ENCODE measurements at regions not wholly inside any gene's neighbourhood (a gene's known extent, or its start where the extent isn't known, plus 50 kb on each side); places are given as distances from the start of the nearest gene placed in this dataset.

DNA sequence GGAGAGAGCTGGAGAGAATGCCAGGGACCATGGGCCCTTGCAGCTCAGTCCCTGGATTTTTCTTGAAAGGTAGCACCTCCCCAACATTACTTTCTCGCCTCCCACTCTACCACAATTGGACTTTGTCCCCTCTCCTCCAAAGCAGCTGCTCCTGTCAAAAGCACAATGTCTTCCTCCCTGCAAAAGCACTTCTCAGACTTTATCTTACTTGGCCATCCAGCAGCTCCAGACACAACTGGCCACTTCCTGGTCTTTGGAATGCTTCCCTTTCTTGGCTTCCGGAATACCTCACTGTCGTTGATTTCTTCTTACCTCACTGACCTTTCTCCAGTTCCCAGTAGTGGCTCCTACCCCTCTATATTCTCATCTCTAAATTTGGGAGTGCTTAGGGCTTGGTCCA, 134.6 kb upstream of the PROK2 start (continued):
- TF ChIP-seq, protein P1, sequence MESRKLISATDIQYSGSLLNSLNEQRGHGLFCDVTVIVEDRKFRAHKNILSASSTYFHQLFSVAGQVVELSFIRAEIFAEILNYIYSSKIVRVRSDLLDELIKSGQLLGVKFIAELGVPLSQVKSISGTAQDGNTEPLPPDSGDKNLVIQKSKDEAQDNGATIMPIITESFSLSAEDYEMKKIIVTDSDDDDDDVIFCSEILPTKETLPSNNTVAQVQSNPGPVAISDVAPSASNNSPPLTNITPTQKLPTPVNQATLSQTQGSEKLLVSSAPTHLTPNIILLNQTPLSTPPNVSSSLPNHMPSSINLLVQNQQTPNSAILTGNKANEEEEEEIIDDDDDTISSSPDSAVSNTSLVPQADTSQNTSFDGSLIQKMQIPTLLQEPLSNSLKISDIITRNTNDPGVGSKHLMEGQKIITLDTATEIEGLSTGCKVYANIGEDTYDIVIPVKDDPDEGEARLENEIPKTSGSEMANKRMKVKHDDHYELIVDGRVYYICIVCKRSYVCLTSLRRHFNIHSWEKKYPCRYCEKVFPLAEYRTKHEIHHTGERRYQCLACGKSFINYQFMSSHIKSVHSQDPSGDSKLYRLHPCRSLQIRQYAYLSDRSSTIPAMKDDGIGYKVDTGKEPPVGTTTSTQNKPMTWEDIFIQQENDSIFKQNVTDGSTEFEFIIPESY (IDR thresholded peaks at IDR 0.05; ENCODE audit: borderline replicate concordance, low read depth) = no peak
- TF ChIP-seq FOXJ3 (CRISPR knock-in tag; IDR thresholded peaks at IDR 0.05) = no peak
- no peak for TF ChIP-seq RAD21 (IDR thresholded peaks at IDR 0.05; ENCODE audit: low read length)
- no peak for TF ChIP-seq TCF12 (IDR thresholded peaks at IDR 0.05)

DNA sequence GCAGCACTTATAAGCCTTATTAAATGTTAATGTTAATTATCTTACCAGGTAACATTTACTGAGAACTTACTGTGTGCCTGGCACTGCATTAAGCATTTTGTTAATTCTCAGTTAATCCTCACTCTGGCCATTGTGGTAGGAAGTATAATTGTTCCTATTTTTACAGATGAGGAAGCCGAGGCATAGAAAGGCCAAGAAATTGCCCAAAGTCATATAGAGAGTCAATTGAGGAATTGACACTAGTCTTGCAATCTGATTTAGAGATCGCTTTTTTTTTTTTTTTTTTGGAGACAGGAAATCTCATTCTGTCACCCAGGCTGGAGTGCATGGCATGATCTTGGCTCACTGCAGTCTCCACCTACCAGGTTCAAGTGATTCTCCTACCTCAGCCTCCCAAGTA, 132.6 kb upstream of the PROK2 start:
- Histone ChIP-seq H3K9ac (no peak overlapping the region), H3K9me3 (no peaks in the 10 kb centered on the region), H2AFZ (ENCODE audit: low read depth) (no peak overlapping the region), H3K9me2 (no peaks in the 10 kb centered on the region), H3F3A (replicated peaks; ENCODE audit: insufficient read depth) (no peaks in the 10 kb centered on the region), H3K4me1 (ENCODE audit: control insufficient read depth in 1 of 2, insufficient read depth in 2 of 2, low read depth in 1 of 2, low read length in 1 of 2) (peaks cover 0 to 4% of the 10 kb centered on the region in 2 experiments; a peak in 1 of 4 replicates), H3K27me3 (ENCODE audit: insufficient read depth) (no peaks in the 10 kb centered on the region), H4K20me1 (ENCODE audit: insufficient read depth) (no peaks in the 10 kb centered on the region), H3K36me3 (replicated peaks in 1 of 2; ENCODE audit: control insufficient read depth in 1 of 2, insufficient read depth in 2 of 2, low read length in 1 of 2) (no peaks in the 10 kb centered on the region), H3K4me3 (ENCODE audit: low read depth in 2 of 2, low read length in 1 of 2) (no peak overlapping the region), H3K27ac (ENCODE audit: low read depth in 2 of 2, low read length in 1 of 2) (no peak overlapping the region), H3K4me2 (no peak overlapping the region), H3K79me2 (ENCODE audit: insufficient read depth) (no peaks in the 10 kb centered on the region)
- no peak for DNase-seq
- ChIA-PET POLR2A (interaction anchor here (0.6 kb wide), 1 partner anchor 372 kb away, joined by 3 read pairs; no protein-coding TSS in a partner anchor), CTCF (no interaction called here)
- 64% methylated on average over 2 of the region's 2 CpGs for whole genome bisulfite sequencing (ENCODE audit: low lambda C conversion rate)
- TF ChIP-seq POLR2AphosphoS5 (IDR thresholded peaks at IDR 0.05; ENCODE audit: low read depth, low read length) = no peak
- TF ChIP-seq, protein P2, sequence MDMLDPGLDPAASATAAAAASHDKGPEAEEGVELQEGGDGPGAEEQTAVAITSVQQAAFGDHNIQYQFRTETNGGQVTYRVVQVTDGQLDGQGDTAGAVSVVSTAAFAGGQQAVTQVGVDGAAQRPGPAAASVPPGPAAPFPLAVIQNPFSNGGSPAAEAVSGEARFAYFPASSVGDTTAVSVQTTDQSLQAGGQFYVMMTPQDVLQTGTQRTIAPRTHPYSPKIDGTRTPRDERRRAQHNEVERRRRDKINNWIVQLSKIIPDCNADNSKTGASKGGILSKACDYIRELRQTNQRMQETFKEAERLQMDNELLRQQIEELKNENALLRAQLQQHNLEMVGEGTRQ (IDR thresholded peaks at IDR 0.05; ENCODE audit: borderline replicate concordance, low read depth, low read length) = no peak
- TF ChIP-seq TAF1 (IDR thresholded peaks at IDR 0.05; ENCODE audit: borderline replicate concordance, low read depth, low read length) = no peak
- TF ChIP-seq, protein P3, sequence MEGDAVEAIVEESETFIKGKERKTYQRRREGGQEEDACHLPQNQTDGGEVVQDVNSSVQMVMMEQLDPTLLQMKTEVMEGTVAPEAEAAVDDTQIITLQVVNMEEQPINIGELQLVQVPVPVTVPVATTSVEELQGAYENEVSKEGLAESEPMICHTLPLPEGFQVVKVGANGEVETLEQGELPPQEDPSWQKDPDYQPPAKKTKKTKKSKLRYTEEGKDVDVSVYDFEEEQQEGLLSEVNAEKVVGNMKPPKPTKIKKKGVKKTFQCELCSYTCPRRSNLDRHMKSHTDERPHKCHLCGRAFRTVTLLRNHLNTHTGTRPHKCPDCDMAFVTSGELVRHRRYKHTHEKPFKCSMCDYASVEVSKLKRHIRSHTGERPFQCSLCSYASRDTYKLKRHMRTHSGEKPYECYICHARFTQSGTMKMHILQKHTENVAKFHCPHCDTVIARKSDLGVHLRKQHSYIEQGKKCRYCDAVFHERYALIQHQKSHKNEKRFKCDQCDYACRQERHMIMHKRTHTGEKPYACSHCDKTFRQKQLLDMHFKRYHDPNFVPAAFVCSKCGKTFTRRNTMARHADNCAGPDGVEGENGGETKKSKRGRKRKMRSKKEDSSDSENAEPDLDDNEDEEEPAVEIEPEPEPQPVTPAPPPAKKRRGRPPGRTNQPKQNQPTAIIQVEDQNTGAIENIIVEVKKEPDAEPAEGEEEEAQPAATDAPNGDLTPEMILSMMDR (IDR thresholded peaks at IDR 0.05) = no peak
- TF ChIP-seq, protein P4, sequence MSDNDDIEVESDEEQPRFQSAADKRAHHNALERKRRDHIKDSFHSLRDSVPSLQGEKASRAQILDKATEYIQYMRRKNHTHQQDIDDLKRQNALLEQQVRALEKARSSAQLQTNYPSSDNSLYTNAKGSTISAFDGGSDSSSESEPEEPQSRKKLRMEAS (IDR thresholded peaks at IDR 0.05; ENCODE audit: low read depth) = no peak
- TF ChIP-seq FOXJ3 (CRISPR knock-in tag; IDR thresholded peaks at IDR 0.05) = no peak
- TF ChIP-seq, protein P5, sequence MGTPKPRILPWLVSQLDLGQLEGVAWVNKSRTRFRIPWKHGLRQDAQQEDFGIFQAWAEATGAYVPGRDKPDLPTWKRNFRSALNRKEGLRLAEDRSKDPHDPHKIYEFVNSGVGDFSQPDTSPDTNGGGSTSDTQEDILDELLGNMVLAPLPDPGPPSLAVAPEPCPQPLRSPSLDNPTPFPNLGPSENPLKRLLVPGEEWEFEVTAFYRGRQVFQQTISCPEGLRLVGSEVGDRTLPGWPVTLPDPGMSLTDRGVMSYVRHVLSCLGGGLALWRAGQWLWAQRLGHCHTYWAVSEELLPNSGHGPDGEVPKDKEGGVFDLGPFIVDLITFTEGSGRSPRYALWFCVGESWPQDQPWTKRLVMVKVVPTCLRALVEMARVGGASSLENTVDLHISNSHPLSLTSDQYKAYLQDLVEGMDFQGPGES (IDR thresholded peaks at IDR 0.05; ENCODE audit: low read depth, low read length) = no peak
- no peak for TF ChIP-seq MEF2A (IDR thresholded peaks at IDR 0.05; ENCODE audit: borderline replicate concordance, low read depth)
- no peak for TF ChIP-seq SMC3 (IDR thresholded peaks at IDR 0.05; ENCODE audit: low read depth, low read length)
- TF ChIP-seq, protein P6, sequence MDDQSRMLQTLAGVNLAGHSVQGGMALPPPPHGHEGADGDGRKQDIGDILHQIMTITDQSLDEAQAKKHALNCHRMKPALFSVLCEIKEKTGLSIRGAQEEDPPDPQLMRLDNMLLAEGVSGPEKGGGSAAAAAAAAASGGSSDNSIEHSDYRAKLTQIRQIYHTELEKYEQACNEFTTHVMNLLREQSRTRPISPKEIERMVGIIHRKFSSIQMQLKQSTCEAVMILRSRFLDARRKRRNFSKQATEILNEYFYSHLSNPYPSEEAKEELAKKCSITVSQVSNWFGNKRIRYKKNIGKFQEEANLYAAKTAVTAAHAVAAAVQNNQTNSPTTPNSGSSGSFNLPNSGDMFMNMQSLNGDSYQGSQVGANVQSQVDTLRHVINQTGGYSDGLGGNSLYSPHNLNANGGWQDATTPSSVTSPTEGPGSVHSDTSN (IDR thresholded peaks at IDR 0.05) = no peak
- TF ChIP-seq RCOR1 (IDR thresholded peaks at IDR 0.05; ENCODE audit: low read length) = no peak
